ENCODE measurements at regions not wholly inside any gene's neighbourhood (a gene's known extent, or its start where the extent isn't known, plus 50 kb on each side); places are given as distances from the start of the nearest gene placed in this dataset.

DNA sequence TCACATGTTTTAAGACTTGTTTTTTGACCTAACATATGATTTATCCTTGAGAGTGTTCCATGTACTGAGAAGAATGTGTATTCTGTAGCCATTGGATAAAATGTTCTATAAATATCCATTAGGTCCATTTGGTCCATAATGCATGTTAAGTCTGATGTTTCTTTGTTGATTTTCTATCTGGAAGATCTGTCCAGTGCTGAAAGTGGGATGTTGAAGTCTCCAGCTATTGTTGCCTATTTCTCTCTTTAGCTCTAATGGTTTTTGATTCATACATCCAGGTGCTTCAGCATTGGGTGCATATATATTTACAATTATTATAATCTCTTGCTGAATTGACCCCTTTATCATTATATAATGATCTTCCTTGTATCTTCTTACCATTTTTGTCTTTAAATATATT lies 451.1 kb downstream of the BRINP1 start:
- TF ChIP-seq, protein P1, sequence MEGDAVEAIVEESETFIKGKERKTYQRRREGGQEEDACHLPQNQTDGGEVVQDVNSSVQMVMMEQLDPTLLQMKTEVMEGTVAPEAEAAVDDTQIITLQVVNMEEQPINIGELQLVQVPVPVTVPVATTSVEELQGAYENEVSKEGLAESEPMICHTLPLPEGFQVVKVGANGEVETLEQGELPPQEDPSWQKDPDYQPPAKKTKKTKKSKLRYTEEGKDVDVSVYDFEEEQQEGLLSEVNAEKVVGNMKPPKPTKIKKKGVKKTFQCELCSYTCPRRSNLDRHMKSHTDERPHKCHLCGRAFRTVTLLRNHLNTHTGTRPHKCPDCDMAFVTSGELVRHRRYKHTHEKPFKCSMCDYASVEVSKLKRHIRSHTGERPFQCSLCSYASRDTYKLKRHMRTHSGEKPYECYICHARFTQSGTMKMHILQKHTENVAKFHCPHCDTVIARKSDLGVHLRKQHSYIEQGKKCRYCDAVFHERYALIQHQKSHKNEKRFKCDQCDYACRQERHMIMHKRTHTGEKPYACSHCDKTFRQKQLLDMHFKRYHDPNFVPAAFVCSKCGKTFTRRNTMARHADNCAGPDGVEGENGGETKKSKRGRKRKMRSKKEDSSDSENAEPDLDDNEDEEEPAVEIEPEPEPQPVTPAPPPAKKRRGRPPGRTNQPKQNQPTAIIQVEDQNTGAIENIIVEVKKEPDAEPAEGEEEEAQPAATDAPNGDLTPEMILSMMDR (IDR thresholded peaks at IDR 0.05; ENCODE audit: poor library complexity, severe bottlenecking): no peak
- TF ChIP-seq RAD21 (conservative IDR thresholded peaks at IDR 0.05) (no peak), MXI1 (conservative IDR thresholded peaks at IDR 0.05; ENCODE audit: poor library complexity, severe bottlenecking) (no peak), POLR2AphosphoS5 (IDR thresholded peaks at IDR 0.05) (no peak), EZH2 (IDR thresholded peaks at IDR 0.05; ENCODE audit: borderline replicate concordance, insufficient read depth, low read length, poor library complexity, severe bottlenecking) (no peak), EP300 (conservative IDR thresholded peaks at IDR 0.05; ENCODE audit: poor library complexity, severe bottlenecking) (no peak), TAF1 (IDR thresholded peaks at IDR 0.05; ENCODE audit: low read depth) (no peak), SMC3 (conservative IDR thresholded peaks at IDR 0.05; ENCODE audit: poor library complexity) (no peak)

Measured in neural cell (in vitro differentiated cells).